H9 (cell line): ENCODE measurements at regions not wholly inside any gene's neighbourhood (a gene's known extent, or its start where the extent isn't known, plus 50 kb on each side); places are given as distances from the start of the nearest gene placed in this dataset.

Source experiments
- DNase-seq: peaks from one replicate; pipeline ENCODE4 v3.0.0-alpha.2; 2017
- H2AFZ ChIP-seq: one replicate; pipeline ENCODE4 v1.6.1; 2013; ENCODE audit warnings: mild to moderate bottlenecking, low read length, control low read depth, moderate library complexity
- H2AK5ac ChIP-seq: 2 replicates; pipeline ENCODE4 v1.6.1; 2013; ENCODE audit warnings: low read length, control low read depth, mixed read lengths; ENCODE audit not compliant: insufficient read length
- H2BK120ac ChIP-seq: one replicate; pipeline ENCODE4 v1.6.1; 2013; ENCODE audit warnings: low read depth, mild to moderate bottlenecking, low read length, control low read depth, inconsistent platforms; ENCODE audit not compliant: poor library complexity, severe bottlenecking
- H2BK12ac ChIP-seq: 2 replicates; pipeline ENCODE4 v1.6.1; 2013; ENCODE audit warnings: low read length, control low read depth, mixed read lengths, low read depth; ENCODE audit not compliant: insufficient read length
- H2BK15ac ChIP-seq: 2 replicates; pipeline ENCODE4 v1.6.1; 2013; ENCODE audit warnings: low read depth, low read length, control low read depth
- H2BK20ac ChIP-seq: one replicate; pipeline ENCODE4 v1.6.1; 2013; ENCODE audit warnings: low read depth, mild to moderate bottlenecking, low read length, control low read depth, inconsistent platforms; ENCODE audit not compliant: poor library complexity, severe bottlenecking
- H2BK5ac ChIP-seq: 2 replicates; pipeline ENCODE4 v1.6.1; 2013; ENCODE audit warnings: low read length, control low read depth, mixed read lengths; ENCODE audit not compliant: insufficient read length
- H3K14ac ChIP-seq: 2 replicates; pipeline ENCODE4 v1.6.1; 2013; ENCODE audit warnings: low read length, control low read depth; ENCODE audit not compliant: insufficient read depth
- H3K18ac ChIP-seq: 2 replicates; pipeline ENCODE4 v1.6.1; 2013; ENCODE audit warnings: low read depth, mild to moderate bottlenecking, mixed read lengths, low read length, control low read depth; ENCODE audit not compliant: insufficient read length
- H3K23ac ChIP-seq: 2 replicates; pipeline ENCODE4 v1.6.1; 2013; ENCODE audit warnings: low read length, control low read depth, mixed read lengths, low read depth; ENCODE audit not compliant: insufficient read length
- H3K23me2 ChIP-seq: 2 replicates; pipeline ENCODE4 v1.6.1; 2013; ENCODE audit warnings: low read depth, mild to moderate bottlenecking, mixed read lengths, low read length, control low read depth; ENCODE audit not compliant: insufficient read length, poor library complexity, severe bottlenecking
- H3K27ac ChIP-seq: 2 replicates; pipeline ENCODE4 v1.5.1; 2013; ENCODE audit warnings: low read length, control low read depth, mixed read lengths, low read depth; ENCODE audit not compliant: insufficient read length
- H3K27me3 ChIP-seq: 2 replicates; pipeline ENCODE4 v1.6.1; 2013; ENCODE audit warnings: low read length, control low read depth, inconsistent platforms; ENCODE audit not compliant: insufficient read depth
- H3K4ac ChIP-seq: 2 replicates; pipeline ENCODE4 v1.6.1; 2013; ENCODE audit warnings: low read depth, mild to moderate bottlenecking, control low read depth, inconsistent platforms, low read length, moderate library complexity
- H3K4me1 ChIP-seq: 2 replicates; pipeline ENCODE4 v1.6.1; 2013; ENCODE audit warnings: low read length, control low read depth, inconsistent platforms; ENCODE audit not compliant: insufficient read depth
- H3K4me2 ChIP-seq: 2 replicates; pipeline ENCODE4 v1.6.1; 2013; ENCODE audit warnings: low read length, control low read depth, mixed read lengths; ENCODE audit not compliant: insufficient read length, insufficient read depth
- H3K56ac ChIP-seq: 2 replicates; pipeline ENCODE4 v1.6.1; 2013; ENCODE audit warnings: low read depth, mild to moderate bottlenecking, mixed read lengths, low read length, control low read depth; ENCODE audit not compliant: insufficient read length
- H3K79me1 ChIP-seq: 2 replicates; pipeline ENCODE4 v1.6.1; 2013; ENCODE audit warnings: low read depth, mild to moderate bottlenecking, moderate library complexity, low read length, control low read depth, inconsistent platforms; ENCODE audit not compliant: insufficient read depth, poor library complexity, severe bottlenecking
- H3K79me2 ChIP-seq: 2 replicates; pipeline ENCODE4 v1.6.1; 2013; ENCODE audit warnings: low read length, control low read depth, inconsistent platforms; ENCODE audit not compliant: insufficient read depth
- H3K9ac ChIP-seq: 2 replicates; pipeline ENCODE4 v1.6.1; 2013; ENCODE audit warnings: low read length, control low read depth, mixed read lengths; ENCODE audit not compliant: insufficient read length; ENCODE audit errors: extremely low read depth
- H3K9me3 ChIP-seq: one replicate; pipeline ENCODE4 v1.6.1; 2013; ENCODE audit warnings: low read depth, low read length, inconsistent platforms; ENCODE audit not compliant: control insufficient read depth
- H3T11ph ChIP-seq: one replicate; pipeline ENCODE4 v1.6.1; 2013; ENCODE audit warnings: mild to moderate bottlenecking, low read length, control low read depth, inconsistent platforms
- H4K20me1 ChIP-seq: one replicate; pipeline ENCODE4 v1.6.1; 2013; ENCODE audit not compliant: control insufficient read depth, insufficient read length, insufficient read depth
- H4K5ac ChIP-seq: 2 replicates; pipeline ENCODE4 v1.6.1; 2013; ENCODE audit warnings: low read depth, mild to moderate bottlenecking, mixed read lengths, low read length, control low read depth; ENCODE audit not compliant: insufficient read length
- H4K8ac ChIP-seq: replicated peaks from 2 replicates; pipeline ENCODE4 v1.6.1; 2013; ENCODE audit warnings: low read length, control low read depth, mixed read lengths, low read depth; ENCODE audit not compliant: insufficient read length
- H4K91ac ChIP-seq: 2 replicates; pipeline ENCODE4 v1.6.1; 2013; ENCODE audit warnings: low read depth, mild to moderate bottlenecking, moderate library complexity, mixed read lengths, low read length, control low read depth; ENCODE audit not compliant: insufficient read length
- H3K27ac Mint-ChIP-seq, 3 experiments: 2 replicates in 2 of 3; 3 replicates in 1 of 3; pipeline ENCODE4 v1.8.0; 2020 to 2021; ENCODE audit warnings: mixed read lengths in 3 of 3, mild to moderate bottlenecking in 1 of 3, moderate library complexity in 1 of 3
- H3K27me3 Mint-ChIP-seq: 2 replicates; pipeline ENCODE4 v1.8.0; 2021; ENCODE audit warnings: low read depth, mild to moderate bottlenecking, moderate library complexity, mixed read lengths
- H3K36me3 Mint-ChIP-seq, 3 experiments: 2 replicates in 2 of 3; 3 replicates in 1 of 3; pipeline ENCODE4 v1.8.0; 2020 to 2021; ENCODE audit warnings: low read depth in 3 of 3, mixed read lengths in 3 of 3; ENCODE audit not compliant: insufficient read depth in 1 of 3
- H3K4me1 Mint-ChIP-seq, 2 experiments: 2 replicates each; pipeline ENCODE4 v1.8.0; 2020; ENCODE audit warnings: mixed read lengths in 2 of 2
- H3K4me3 Mint-ChIP-seq, 2 experiments: 2 replicates in 1 of 2; 3 replicates in 1 of 2; pipeline ENCODE4 v1.8.0; 2020 to 2021; ENCODE audit warnings: mild to moderate bottlenecking in 2 of 2, mixed read lengths in 2 of 2, moderate library complexity in 1 of 2
- H3K9me3 Mint-ChIP-seq, 2 experiments: 2 replicates in 1 of 2; 3 replicates in 1 of 2; pipeline ENCODE4 v1.8.0; 2020; ENCODE audit warnings: mild to moderate bottlenecking in 2 of 2, mixed read lengths in 2 of 2, moderate library complexity in 1 of 2
- CTCF ChIP-seq: fragments of 200-600 bp; sonication (generic); conservative IDR thresholded peaks from 3 replicates; pipeline ENCODE4 v1.8.0; 2021; ENCODE audit warnings: antibody characterized with exemption, mild to moderate bottlenecking
- WGBS: extraction: QIAGEN DNeasy Blood & Tissue Kit; methylation state at CpG from one replicate; pipeline ENCODE4 v1.1.7; 2013; ENCODE audit warnings: missing lambda C conversion rate, low lambda C conversion rate, mixed read lengths; ENCODE audit not compliant: insufficient read length; ENCODE audit errors: extremely low coverage; 5-methylcytosine and 5-hydroxymethylcytosine counted together

- no peak overlapping the region for H3T11ph ChIP-seq
- H2BK12ac ChIP-seq = no peak overlapping the region
- no peak overlapping the region for H4K8ac ChIP-seq
- no peak for TF ChIP-seq CTCF
- H3K14ac ChIP-seq = no peak overlapping the region
- H2AFZ ChIP-seq = no peak overlapping the region
- no peak overlapping the region for H2AK5ac ChIP-seq
- H4K5ac ChIP-seq = no peak overlapping the region
- Mint-ChIP-seq H3K4me1 (no peaks in the 10 kb centered on the region), H3K36me3 (peaks cover 27 to 40% (median 40%) of the 10 kb centered on the region in 3 experiments), H3K27ac (no peak overlapping the region; a peak in 1 of 7 replicates), H3K27me3 (peaks cover 3% of the 10 kb centered on the region), H3K4me3 (no peak overlapping the region), H3K9me3 (peaks cover 31 to 38% of the 10 kb centered on the region in 2 experiments)
- H2BK15ac ChIP-seq = no peak overlapping the region
- WGBS = no CpG with 5 or more reads among the region's 4 CpGs
- H3K27ac ChIP-seq = no peak overlapping the region
- no peak overlapping the region for H3K18ac ChIP-seq
- H2BK120ac ChIP-seq = no peak overlapping the region
- H3K9me3 ChIP-seq = no peaks in the 10 kb centered on the region
- no peak overlapping the region for H3K4me2 ChIP-seq
- no peaks in the 10 kb centered on the region for H3K79me2 ChIP-seq
- no peaks in the 10 kb centered on the region for H3K27me3 ChIP-seq
- no peaks in the 10 kb centered on the region for H3K23me2 ChIP-seq
- no peaks in the 10 kb centered on the region for H3K4me1 ChIP-seq
- H4K20me1 ChIP-seq = no peaks in the 10 kb centered on the region
- H3K9ac ChIP-seq = no peak overlapping the region
- H2BK20ac ChIP-seq = no peak overlapping the region
- no peak overlapping the region for H3K56ac ChIP-seq
- no peak for DNase-seq
- no peak overlapping the region for H2BK5ac ChIP-seq
- no peaks in the 10 kb centered on the region for H3K79me1 ChIP-seq
- H3K4ac ChIP-seq = no peak overlapping the region
- no peak overlapping the region for H3K23ac ChIP-seq
- no peak overlapping the region for H4K91ac ChIP-seq
Measured at GRCh38 chr2:187865025-187865424, 310.8 kb upstream of the TFPI start.
